COLO668 (cell line): ENCODE measurements at regions not wholly inside any gene's neighbourhood (a gene's known extent, or its start where the extent isn't known, plus 50 kb on each side); places are given as distances from the start of the nearest gene placed in this dataset.

ENCODE experiments used
- DNase-seq: peaks from one replicate; lab custom pipeline; 2025; ENCODE audit not compliant: unreplicated experiment; lab: John Stamatoyannopoulos, UW

- DNase-seq: no peak
These were observed 299.7 kb upstream of the FOXF1 start for GRCh38 chr16:86210403-86211193.

- no peak for DNase-seq
These were observed 299.1 kb upstream of the FOXF1 start for GRCh38 chr16:86211265-86211664.

- DNase-seq: no peak
These were observed 298.5 kb upstream of the FOXF1 start for GRCh38 chr16:86211800-86212199.

- no peak for DNase-seq
These were observed 297.5 kb upstream of the FOXF1 start for GRCh38 chr16:86212706-86213436.

- DNase-seq: no peak
These were observed 296.7 kb upstream of the FOXF1 start for GRCh38 chr16:86213437-86214205.

GRCh38 chr16:86214326-86215232 lies 295.7 kb upstream of the FOXF1 start:
- DNase-seq: no peak

- no peak for DNase-seq
These were observed 294.9 kb upstream of the FOXF1 start for GRCh38 chr16:86215233-86215978.

- DNase-seq: no peak
These were observed 294.2 kb upstream of the FOXF1 start for GRCh38 chr16:86215979-86216585.

- no peak for DNase-seq
These were observed 293.7 kb upstream of the FOXF1 start for GRCh38 chr16:86216591-86216990.

GRCh38 chr16:86217001-86217890 lies 293.1 kb upstream of the FOXF1 start:
- DNase-seq: no peak

GRCh38 chr16:86217891-86218270 lies 292.4 kb upstream of the FOXF1 start:
- DNase-seq: no peak

- DNase-seq: no peak
These were observed 291.7 kb upstream of the FOXF1 start for GRCh38 chr16:86218479-86219170.

GRCh38 chr16:86219655-86220445 lies 290.5 kb upstream of the FOXF1 start:
- DNase-seq: no peak

GRCh38 chr16:86220561-86220960 lies 289.8 kb upstream of the FOXF1 start:
- no peak for DNase-seq

GRCh38 chr16:86221085-86221484 lies 289.2 kb upstream of the FOXF1 start:
- no peak for DNase-seq

- DNase-seq: no peak
These were observed 287.8 kb upstream of the FOXF1 start for GRCh38 chr16:86222547-86222946.

- DNase-seq: no peak
These were observed 287.3 kb upstream of the FOXF1 start for GRCh38 chr16:86222965-86223551.
